ENCODE measurements at regions not wholly inside any gene's neighbourhood (a gene's known extent, or its start where the extent isn't known, plus 50 kb on each side); places are given as distances from the start of the nearest gene placed in this dataset.

DNA sequence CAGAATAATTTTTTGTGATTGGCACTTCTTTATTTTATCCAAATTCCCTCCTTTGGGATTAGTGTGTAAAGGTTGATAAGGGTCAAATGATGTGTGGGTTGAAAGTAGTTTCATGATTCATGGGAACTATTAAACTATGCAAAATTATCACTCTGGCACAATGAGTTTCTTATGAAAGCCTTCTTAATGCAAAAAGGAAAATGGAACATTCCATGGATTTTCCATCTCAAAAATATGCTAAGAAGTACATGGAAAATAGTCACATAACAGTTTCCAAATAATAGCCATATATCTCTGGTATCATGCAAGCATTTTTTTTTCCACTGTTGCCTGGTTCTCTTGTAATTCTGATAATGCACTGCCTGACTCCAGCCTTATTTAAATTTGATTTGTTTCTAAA is 639.7 kb downstream of the NR4A2 start:
- Histone ChIP-seq H3K27ac (ENCODE audit: low read depth, low read length) (no peak overlapping the region), H3F3A (ENCODE audit: control insufficient read depth, insufficient read depth) (no peaks in the 10 kb centered on the region), H3K4me2 (ENCODE audit: low read length) (no peak overlapping the region), H3K27me3 (ENCODE audit: control insufficient read depth, low read length) (no peaks in the 10 kb centered on the region), H3K9me3 (ENCODE audit: control insufficient read depth, insufficient read depth, low read length) (no peaks in the 10 kb centered on the region), H4K20me1 (ENCODE audit: control insufficient read depth, insufficient read depth, low read depth, low read length) (no peaks in the 10 kb centered on the region), H3K9me2 (replicated peaks; ENCODE audit: control insufficient read depth, low read length) (no peaks in the 10 kb centered on the region), H3K36me3 (ENCODE audit: control insufficient read depth, low read length) (no peaks in the 10 kb centered on the region), H3K79me2 (ENCODE audit: control insufficient read depth, low read length) (no peaks in the 10 kb centered on the region), H3K4me3 (ENCODE audit: low read length) (no peak overlapping the region), H3K4me1 (ENCODE audit: control insufficient read depth, low read length) (peaks cover 14% of the 10 kb centered on the region)
- TF ChIP-seq EZH2phosphoT487 (IDR thresholded peaks at IDR 0.05; ENCODE audit: borderline replicate concordance, low read length) (no peak), CTCF (IDR thresholded peaks at IDR 0.05; ENCODE audit: low read depth, low read length, poor library complexity, severe bottlenecking) (no peak)

GRCh38 chr2:155692106-155692505 is 640.4 kb downstream of the NR4A2 start:
- Histone ChIP-seq H3K79me2 (ENCODE audit: control insufficient read depth, low read length) (no peaks in the 10 kb centered on the region), H3K27ac (ENCODE audit: low read depth, low read length) (no peak overlapping the region), H3F3A (ENCODE audit: control insufficient read depth, insufficient read depth) (no peaks in the 10 kb centered on the region), H3K4me2 (ENCODE audit: low read length) (no peak overlapping the region), H3K9me3 (ENCODE audit: control insufficient read depth, insufficient read depth, low read length) (peaks cover 1% of the 10 kb centered on the region; the same call in 1 of the 2 replicates), H3K4me1 (ENCODE audit: control insufficient read depth, low read length) (peaks cover 14% of the 10 kb centered on the region), H4K20me1 (ENCODE audit: control insufficient read depth, insufficient read depth, low read depth, low read length) (no peaks in the 10 kb centered on the region), H3K4me3 (ENCODE audit: low read length) (no peak overlapping the region), H3K36me3 (ENCODE audit: control insufficient read depth, low read length) (no peaks in the 10 kb centered on the region), H3K9me2 (replicated peaks; ENCODE audit: control insufficient read depth, low read length) (no peaks in the 10 kb centered on the region), H3K27me3 (ENCODE audit: control insufficient read depth, low read length) (no peaks in the 10 kb centered on the region)
- TF ChIP-seq CTCF (IDR thresholded peaks at IDR 0.05; ENCODE audit: low read depth, low read length, poor library complexity, severe bottlenecking) = no peak
- no peak for TF ChIP-seq EZH2phosphoT487 (IDR thresholded peaks at IDR 0.05; ENCODE audit: borderline replicate concordance, low read length)

DNA sequence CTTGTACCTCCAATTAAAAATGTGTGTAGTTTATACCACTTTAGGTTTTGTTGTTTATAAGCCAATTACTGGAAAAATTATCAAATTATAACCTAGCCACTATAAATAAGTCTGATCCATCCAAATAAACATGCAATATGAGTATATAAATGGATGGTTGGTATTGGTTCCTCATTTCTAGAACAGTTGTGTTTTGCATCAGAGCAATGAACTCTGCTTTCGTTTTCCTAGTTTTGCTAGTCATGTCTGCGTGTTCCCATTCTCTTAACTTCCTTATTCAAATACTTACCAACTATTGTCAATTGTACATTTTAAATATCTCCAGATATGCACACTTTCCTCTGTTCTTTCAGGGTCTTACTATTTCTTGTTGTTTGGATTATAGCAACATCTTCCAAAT is 641.7 kb downstream of the NR4A2 start:
- Histone ChIP-seq H3K36me3 (ENCODE audit: control insufficient read depth, low read length) (no peaks in the 10 kb centered on the region), H3K4me1 (ENCODE audit: control insufficient read depth, low read length) (peaks cover 11% of the 10 kb centered on the region), H3K27ac (ENCODE audit: low read depth, low read length) (no peak overlapping the region), H3K4me2 (ENCODE audit: low read length) (peak overlapping the region; percentile 32), H3K4me3 (ENCODE audit: low read length) (0 out of 2 replicates have a peak overlapping the region, but pooled peaks have one; percentile 2), H3K9me3 (ENCODE audit: control insufficient read depth, insufficient read depth, low read length) (peaks cover 4% of the 10 kb centered on the region; the same call in 1 of the 2 replicates), H3K27me3 (ENCODE audit: control insufficient read depth, low read length) (no peaks in the 10 kb centered on the region), H3K9me2 (replicated peaks; ENCODE audit: control insufficient read depth, low read length) (no peaks in the 10 kb centered on the region), H4K20me1 (ENCODE audit: control insufficient read depth, insufficient read depth, low read depth, low read length) (no peaks in the 10 kb centered on the region), H3F3A (ENCODE audit: control insufficient read depth, insufficient read depth) (no peaks in the 10 kb centered on the region), H3K79me2 (ENCODE audit: control insufficient read depth, low read length) (no peaks in the 10 kb centered on the region)
- no peak for TF ChIP-seq CTCF (IDR thresholded peaks at IDR 0.05; ENCODE audit: low read depth, low read length, poor library complexity, severe bottlenecking)
- no peak for TF ChIP-seq EZH2phosphoT487 (IDR thresholded peaks at IDR 0.05; ENCODE audit: borderline replicate concordance, low read length)

Data from DOHH2 (cell line).